ENCODE measurements at regions not wholly inside any gene's neighbourhood (a gene's known extent, or its start where the extent isn't known, plus 50 kb on each side); places are given as distances from the start of the nearest gene placed in this dataset.

DNA sequence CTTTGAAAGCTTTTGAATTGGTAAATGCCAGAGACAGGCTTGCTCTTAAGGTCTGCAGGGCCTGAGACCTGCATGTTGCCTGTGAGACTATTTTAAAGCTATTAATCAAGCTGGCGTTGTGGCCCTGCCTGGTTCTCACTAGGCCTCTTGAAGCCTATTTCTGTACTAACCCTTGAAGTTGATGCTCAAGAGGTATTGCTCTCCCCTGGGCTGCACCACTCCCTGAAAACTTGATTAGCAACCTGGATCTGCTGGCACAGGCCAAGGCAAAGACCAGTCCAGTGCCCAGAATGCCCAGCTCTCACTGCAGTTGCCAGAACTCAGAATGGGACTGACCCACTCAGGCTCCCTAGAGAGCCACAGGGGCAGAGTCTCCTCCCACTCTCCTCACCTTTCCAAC, 220.0 kb upstream of the MEOX2 start:
- no peak for DNase-seq (ENCODE audit: extremely low read depth, low read depth)
- no peak overlapping the region for H3K4me3 ChIP-seq (replicated peaks; ENCODE audit: low read depth, low read length)
- TF ChIP-seq, protein P1, sequence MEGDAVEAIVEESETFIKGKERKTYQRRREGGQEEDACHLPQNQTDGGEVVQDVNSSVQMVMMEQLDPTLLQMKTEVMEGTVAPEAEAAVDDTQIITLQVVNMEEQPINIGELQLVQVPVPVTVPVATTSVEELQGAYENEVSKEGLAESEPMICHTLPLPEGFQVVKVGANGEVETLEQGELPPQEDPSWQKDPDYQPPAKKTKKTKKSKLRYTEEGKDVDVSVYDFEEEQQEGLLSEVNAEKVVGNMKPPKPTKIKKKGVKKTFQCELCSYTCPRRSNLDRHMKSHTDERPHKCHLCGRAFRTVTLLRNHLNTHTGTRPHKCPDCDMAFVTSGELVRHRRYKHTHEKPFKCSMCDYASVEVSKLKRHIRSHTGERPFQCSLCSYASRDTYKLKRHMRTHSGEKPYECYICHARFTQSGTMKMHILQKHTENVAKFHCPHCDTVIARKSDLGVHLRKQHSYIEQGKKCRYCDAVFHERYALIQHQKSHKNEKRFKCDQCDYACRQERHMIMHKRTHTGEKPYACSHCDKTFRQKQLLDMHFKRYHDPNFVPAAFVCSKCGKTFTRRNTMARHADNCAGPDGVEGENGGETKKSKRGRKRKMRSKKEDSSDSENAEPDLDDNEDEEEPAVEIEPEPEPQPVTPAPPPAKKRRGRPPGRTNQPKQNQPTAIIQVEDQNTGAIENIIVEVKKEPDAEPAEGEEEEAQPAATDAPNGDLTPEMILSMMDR (IDR thresholded peaks at IDR 0.05; ENCODE audit: low read depth, low read length, missing control alignments) = no peak

DNA sequence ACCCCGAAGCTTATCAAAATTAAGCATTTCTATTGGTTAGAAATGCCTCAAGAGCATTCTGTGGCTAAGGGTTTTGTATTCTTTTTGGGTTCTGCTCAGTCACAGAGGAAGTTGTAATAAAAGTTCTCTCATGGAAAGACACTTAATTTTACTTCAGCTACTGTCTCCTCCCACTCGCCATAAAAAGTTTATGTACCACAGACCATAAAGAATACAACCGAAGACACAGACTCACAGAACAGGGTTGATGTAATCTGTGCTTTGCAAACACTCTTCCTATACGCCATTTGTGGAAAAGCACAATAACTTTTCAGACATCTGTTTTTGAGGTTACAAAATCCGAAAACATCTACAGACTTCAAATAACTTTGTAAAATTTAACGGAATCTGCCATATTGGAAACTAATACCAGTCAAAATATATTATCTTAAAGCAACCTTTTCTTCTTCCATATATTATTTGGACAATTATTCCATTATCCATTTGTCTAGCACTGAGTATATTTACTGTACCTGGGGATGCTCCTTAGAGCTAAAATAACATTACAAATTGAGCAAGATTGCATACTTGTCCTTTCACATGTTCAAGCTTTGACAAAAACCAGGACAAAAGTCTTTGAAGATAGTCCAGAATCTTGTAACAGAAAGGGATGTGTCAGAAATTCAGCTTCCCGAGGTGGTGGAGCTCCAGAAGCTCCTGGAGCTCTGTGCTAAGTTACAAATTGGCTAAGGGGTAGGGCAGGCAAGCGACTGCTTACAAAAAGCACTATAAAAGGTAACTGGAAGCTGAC, 219.0 kb upstream of the MEOX2 start:
- no peak overlapping the region for H3K4me3 ChIP-seq (replicated peaks; ENCODE audit: low read depth, low read length)
- TF ChIP-seq, protein P1 (IDR thresholded peaks at IDR 0.05; ENCODE audit: low read depth, low read length, missing control alignments) = no peak
- no peak for DNase-seq (ENCODE audit: extremely low read depth, low read depth)

DNA sequence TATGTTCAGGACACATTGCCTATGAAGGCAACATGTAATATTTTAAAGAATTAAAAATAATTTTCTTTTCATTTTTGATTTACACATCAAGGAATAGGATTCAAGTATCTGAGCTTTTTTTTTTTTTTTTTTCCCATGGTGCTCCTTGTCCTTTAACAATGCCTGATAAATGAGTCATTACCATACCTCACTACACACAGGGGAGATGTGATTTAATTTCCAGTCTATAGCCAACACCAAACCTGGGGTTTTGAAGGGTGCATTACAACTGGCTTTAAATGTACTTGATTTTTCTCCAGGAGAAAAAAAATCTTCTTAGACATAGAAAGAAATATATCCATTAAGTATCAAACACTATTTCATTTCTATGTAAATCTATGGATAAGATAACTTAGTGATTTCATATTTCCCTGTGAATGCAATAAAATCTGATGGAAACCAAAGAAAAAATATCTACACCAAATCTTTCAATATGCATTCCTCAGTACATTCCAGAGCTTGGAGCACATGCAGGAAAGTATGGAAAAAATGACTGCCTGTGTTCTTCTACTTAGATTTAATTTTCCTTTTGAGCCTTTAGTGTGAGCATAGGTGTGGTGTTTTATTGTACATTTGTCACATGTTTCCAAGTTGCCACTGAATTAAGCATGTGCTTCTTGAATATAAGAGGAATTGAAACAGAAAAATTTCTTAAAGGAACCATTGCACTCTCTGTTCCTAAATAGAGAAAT, 204.8 kb upstream of the MEOX2 start:
- TF ChIP-seq, protein P1 (IDR thresholded peaks at IDR 0.05; ENCODE audit: low read depth, low read length, missing control alignments) = no peak
- H3K4me3 ChIP-seq (replicated peaks; ENCODE audit: low read depth, low read length) = no peak overlapping the region
- DNase-seq (ENCODE audit: extremely low read depth, low read depth) = no peak

DNA sequence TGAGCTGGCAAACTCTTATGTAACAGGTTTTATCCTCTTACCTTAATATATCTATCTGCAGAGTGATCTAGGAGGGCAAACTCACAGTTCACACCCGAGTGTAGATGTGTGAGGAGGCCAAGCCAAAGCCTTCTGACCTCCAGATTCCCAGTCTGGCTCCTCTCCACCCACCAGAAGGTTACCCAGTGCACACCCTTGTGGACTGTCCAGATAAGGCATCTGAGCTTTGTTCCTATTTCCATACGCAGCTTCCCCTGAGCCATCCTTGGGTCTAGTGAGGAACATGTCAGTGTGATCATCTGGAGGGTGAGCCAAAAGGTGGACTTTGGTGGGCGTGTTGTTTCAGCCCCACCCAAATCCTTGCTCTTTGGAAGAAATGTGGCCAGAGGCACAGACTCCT, 203.0 kb upstream of the MEOX2 start:
- no peak overlapping the region for H3K4me3 ChIP-seq (replicated peaks; ENCODE audit: low read depth, low read length)
- TF ChIP-seq, protein P1 (IDR thresholded peaks at IDR 0.05; ENCODE audit: low read depth, low read length, missing control alignments) = peak; percentile 40
- peak; percentile 9 for DNase-seq (ENCODE audit: extremely low read depth, low read depth)

DNA sequence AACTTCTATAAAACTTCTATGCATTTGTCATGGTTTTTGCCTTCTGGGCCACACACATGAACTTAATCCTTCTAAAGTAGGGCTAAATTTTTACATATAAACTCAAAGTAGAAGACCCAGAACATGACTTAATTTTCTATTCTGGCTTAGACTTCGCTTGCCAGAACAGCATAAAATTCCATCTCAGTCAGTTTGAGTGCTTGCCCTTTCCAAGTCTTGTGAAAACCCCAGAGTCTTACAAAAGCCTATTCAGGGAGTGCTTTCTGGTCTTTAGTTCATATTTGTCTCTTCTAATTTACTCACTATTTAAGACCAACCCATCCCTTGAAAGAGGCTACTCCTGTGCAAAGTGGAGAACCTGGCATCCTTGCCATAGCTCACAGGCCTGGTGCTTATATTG, 201.6 kb upstream of the MEOX2 start:
- TF ChIP-seq, protein P1 (IDR thresholded peaks at IDR 0.05; ENCODE audit: low read depth, low read length, missing control alignments) = no peak
- DNase-seq (ENCODE audit: extremely low read depth, low read depth) = no peak
- H3K4me3 ChIP-seq (replicated peaks; ENCODE audit: low read depth, low read length) = no peak overlapping the region

DNA sequence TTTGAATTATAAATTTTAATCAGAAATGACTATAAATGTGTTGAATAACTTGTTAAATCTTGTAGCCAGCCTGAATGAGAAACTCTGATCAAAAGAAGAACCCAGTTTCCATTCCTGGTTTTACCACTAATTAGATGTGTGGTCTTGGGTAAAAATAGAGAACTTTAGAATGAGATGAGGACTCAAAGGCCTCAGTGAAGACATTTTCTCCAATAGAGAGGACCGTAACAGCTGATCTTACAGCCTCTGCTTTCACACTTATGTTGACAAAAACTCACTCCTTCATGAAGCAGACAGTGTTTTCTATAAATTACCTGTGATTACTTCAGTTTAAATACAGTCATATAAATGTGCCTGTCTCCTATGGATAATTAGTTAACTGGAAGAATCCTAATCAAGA, 200.1 kb upstream of the MEOX2 start:
- DNase-seq (ENCODE audit: extremely low read depth, low read depth) = no peak
- no peak overlapping the region for H3K4me3 ChIP-seq (replicated peaks; ENCODE audit: low read depth, low read length)
- TF ChIP-seq, protein P1 (IDR thresholded peaks at IDR 0.05; ENCODE audit: low read depth, low read length, missing control alignments) = no peak

All from HFF-Myc (cell line).